Adrenal gland (tissue), 9 donors: ENCODE measurements at regions not wholly inside any gene's neighbourhood (a gene's known extent, or its start where the extent isn't known, plus 50 kb on each side); places are given as distances from the start of the nearest gene placed in this dataset.

ENCODE experiments used
- DNase-seq, 7 donors: peaks; one replicate each; pipeline ENCODE4 v3.0.0-alpha.2; 2019 to 2020
- H3K27ac ChIP-seq, 5 donors: fragments of 200-600 bp; sonication (generic) in 4 of 5; 1 replicate in 3 of 5; 2 replicates in 2 of 5; pipeline versions ENCODE4 v1.5.1 to v1.8.0; 2016 to 2020; ENCODE audit warnings: mild to moderate bottlenecking in 1 of 5
- H3K27me3 ChIP-seq: fragments of 200-600 bp; 2 replicates; pipeline ENCODE4 v1.8.0; 2021
- H3K36me3 ChIP-seq, 2 donors: fragments of 200-600 bp; replicated peaks in 1 of 2; 1 replicate in 1 of 2; 2 replicates in 1 of 2; pipeline versions ENCODE4 v1.5.1 to v1.8.0; 2018 to 2022
- H3K4me1 ChIP-seq, 2 donors: fragments of 200-600 bp; replicated peaks in 1 of 2; 1 replicate in 1 of 2; 2 replicates in 1 of 2; pipeline versions ENCODE4 v1.5.1 to v1.8.0; 2018 to 2021
- H3K4me3 ChIP-seq, 4 donors: fragments of 200-600 bp; sonication (generic) in 3 of 4; one replicate each; pipeline ENCODE4 v1.5.1; 2016 to 2018
- H3K9me3 ChIP-seq, 3 donors: fragments of 200-600 bp; sonication (generic) in 1 of 3; replicated peaks in 1 of 3; 1 replicate in 2 of 3; 2 replicates in 1 of 3; pipeline versions ENCODE4 v1.5.1 to v1.8.0; 2016 to 2021
- POLR2A ChIP-seq, 2 donors: fragments of 450-650 bp; IDR thresholded peaks; one replicate each; pipeline ENCODE4 v1.6.1; 2017; ENCODE audit warnings: antibody characterized with exemption in 2 of 2, mild to moderate bottlenecking in 2 of 2, moderate library complexity in 1 of 2
- WGBS, 4 donors: extraction: QIAGEN DNeasy Blood & Tissue Kit in 2 of 4; methylation state at CpG; one replicate each; pipeline versions ENCODE4 v1.1.5 to v1.1.7; 2013 to 2017; 5-methylcytosine and 5-hydroxymethylcytosine counted together
- intact Hi-C, 2 donors: fragments of 100-400 bp; cut with DNase I; formaldehyde crosslinking; loops; one replicate each; pipeline versions ENCODE4 v1.14.1 to v1.15.0; 2022 to 2023
- TF ChIP-seq, protein P1 (sequence below), 6 experiments: fragments of 450-650 bp in 4 of 6; fragments of 200-600 bp in 2 of 6; sonication (generic) in 1 of 6; IDR thresholded peaks; 1 replicate in 5 of 6; 2 replicates in 1 of 6; pipeline versions ENCODE4 v1.5.1 to v1.8.0; 2016 to 2021; ENCODE audit warnings: antibody characterized with exemption in 6 of 6, mild to moderate bottlenecking in 2 of 6, moderate library complexity in 1 of 6
- donor health status: healthy with polysubstance abuse.
- donor health status: Bipolar disorder and iron deficiency.
- donor health status: DM: yes; HTN: yes; CAD: no.
- donor health status: DM: no; HTN: no; CAD: no.
- donor health status: DM: no; HTN: no; CAD: no.

DNA sequence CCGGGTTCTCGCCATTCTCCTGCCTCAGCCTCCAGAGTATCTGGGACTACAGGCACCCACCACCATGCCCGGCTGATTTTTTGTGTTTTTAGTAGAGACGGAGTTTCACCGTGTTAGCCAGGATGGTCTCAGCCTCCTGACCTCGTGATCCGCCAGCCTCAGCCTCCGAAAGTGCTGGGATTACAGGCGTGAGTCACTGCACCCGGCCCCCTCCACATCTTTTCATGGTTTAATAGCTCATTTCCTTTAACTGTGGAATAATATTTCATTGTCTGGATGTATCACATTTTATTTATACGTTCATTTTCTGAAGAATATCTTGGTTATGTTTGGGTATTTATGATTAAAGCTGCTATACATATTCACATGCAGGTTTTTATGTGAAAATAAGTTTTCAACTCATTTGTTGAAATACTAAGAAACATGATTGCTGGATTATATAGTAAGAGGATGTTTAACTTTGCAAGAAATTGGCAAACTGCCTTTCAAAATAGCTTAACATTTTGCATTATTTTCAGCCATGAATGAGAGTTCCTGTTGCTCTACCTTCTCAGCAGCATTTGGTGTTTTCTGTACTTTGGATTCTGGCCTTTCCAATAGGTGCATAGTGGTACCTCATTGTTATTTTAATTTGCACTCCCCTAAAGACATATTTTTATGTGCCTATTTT is 591.9 kb downstream of the TECRL start:
- intact Hi-C loops = no loop called here
- Histone ChIP-seq H3K9me3 (no peaks in the 10 kb centered on the region), H3K4me1 (no peaks in the 10 kb centered on the region), H3K27me3 (no peaks in the 10 kb centered on the region), H3K36me3 (no peaks in the 10 kb centered on the region), H3K27ac (no peak overlapping the region), H3K4me3 (no peak overlapping the region)
- TF ChIP-seq POLR2A (IDR thresholded peaks at IDR 0.05) = no peak
- TF ChIP-seq, protein P1, sequence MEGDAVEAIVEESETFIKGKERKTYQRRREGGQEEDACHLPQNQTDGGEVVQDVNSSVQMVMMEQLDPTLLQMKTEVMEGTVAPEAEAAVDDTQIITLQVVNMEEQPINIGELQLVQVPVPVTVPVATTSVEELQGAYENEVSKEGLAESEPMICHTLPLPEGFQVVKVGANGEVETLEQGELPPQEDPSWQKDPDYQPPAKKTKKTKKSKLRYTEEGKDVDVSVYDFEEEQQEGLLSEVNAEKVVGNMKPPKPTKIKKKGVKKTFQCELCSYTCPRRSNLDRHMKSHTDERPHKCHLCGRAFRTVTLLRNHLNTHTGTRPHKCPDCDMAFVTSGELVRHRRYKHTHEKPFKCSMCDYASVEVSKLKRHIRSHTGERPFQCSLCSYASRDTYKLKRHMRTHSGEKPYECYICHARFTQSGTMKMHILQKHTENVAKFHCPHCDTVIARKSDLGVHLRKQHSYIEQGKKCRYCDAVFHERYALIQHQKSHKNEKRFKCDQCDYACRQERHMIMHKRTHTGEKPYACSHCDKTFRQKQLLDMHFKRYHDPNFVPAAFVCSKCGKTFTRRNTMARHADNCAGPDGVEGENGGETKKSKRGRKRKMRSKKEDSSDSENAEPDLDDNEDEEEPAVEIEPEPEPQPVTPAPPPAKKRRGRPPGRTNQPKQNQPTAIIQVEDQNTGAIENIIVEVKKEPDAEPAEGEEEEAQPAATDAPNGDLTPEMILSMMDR (IDR thresholded peaks at IDR 0.05) = no peak
- WGBS, 4 donors = 80 to 83% (median 81%) methylated on average over 11 of the region's 11 CpGs
- no peak for DNase-seq

DNA sequence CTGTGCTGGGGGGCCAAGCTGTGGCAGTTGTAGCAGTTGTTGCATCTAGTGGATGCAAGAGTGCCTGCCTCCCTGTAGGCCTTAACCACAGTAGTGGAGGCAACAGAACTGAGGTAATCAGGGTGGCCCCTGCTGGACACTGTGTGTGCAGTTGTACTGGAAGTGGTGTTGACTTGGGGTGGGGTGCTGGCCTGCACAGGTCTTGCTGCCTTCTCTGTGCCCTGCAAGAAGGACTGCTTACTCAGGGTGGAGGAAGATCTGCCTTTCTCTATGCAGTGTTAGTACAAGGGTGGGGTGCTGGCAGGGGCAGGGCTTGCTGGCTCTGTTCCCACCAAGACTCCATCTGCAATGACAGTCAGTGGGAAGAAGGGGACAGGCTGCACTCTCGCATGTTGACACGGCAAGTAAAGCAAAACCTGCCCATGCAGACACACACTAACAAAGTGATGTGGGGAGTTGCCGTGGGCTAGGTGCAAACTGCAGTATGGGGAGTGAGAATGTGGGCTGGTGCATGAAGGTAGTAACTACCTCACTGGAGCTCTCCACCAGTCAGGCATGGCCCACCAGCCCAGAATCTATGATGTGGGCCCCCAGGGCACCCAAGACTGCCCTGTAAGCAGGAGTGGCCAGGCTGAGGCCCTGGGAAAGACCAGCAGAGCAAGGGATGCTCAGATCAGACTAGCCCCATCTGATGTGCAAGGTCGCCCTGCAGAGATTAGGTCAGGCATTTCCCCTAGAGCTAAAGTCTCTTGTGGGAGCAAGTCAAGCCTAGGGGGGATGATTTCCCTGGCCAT is 594.9 kb downstream of the TECRL start:
- Histone ChIP-seq H3K27ac (no peak overlapping the region), H3K9me3 (no peaks in the 10 kb centered on the region), H3K4me3 (no peak overlapping the region), H3K27me3 (no peaks in the 10 kb centered on the region), H3K36me3 (no peaks in the 10 kb centered on the region), H3K4me1 (no peaks in the 10 kb centered on the region)
- intact Hi-C loops = no loop called here
- WGBS, 4 donors = 74 to 96% (median 87%) methylated on average over 3 to 4 of the region's 4 CpGs
- TF ChIP-seq, protein P1 (IDR thresholded peaks at IDR 0.05) = no peak
- TF ChIP-seq POLR2A (IDR thresholded peaks at IDR 0.05) = no peak
- DNase-seq = no peak

DNA sequence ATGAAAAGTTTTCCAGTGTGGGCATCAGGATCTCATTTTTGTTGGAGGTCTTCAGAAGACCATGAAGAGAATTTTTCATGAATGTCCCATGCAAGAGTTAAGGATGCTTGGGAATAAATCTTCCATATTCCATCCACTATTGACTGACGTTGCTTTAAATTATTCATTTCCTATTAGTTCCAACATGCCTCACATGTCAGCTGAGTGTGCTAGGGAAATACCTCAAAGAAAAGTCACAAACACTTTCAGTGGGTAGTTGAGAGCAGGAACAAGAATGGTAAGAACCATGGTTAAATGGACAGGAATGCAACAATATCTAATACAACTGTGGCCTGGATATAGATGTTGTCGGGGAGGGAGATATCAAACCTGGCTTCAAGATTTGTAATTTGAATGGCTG is 610.1 kb downstream of the TECRL start:
- TF ChIP-seq, protein P1 (IDR thresholded peaks at IDR 0.05) = no peak
- no peak for TF ChIP-seq POLR2A (IDR thresholded peaks at IDR 0.05)
- no peaks in the 10 kb centered on the region for H3K36me3 ChIP-seq
- H3K27ac ChIP-seq = no peak overlapping the region
- no peak overlapping the region for H3K4me3 ChIP-seq
- DNase-seq = no peak
- WGBS, 4 donors = 44 to 86% (median 66%) methylated on average over 2 of the region's 2 CpGs
- no peaks in the 10 kb centered on the region for H3K9me3 ChIP-seq
- no peaks in the 10 kb centered on the region for H3K4me1 ChIP-seq
- no peaks in the 10 kb centered on the region for H3K27me3 ChIP-seq
- intact Hi-C loops = no loop called here

DNA sequence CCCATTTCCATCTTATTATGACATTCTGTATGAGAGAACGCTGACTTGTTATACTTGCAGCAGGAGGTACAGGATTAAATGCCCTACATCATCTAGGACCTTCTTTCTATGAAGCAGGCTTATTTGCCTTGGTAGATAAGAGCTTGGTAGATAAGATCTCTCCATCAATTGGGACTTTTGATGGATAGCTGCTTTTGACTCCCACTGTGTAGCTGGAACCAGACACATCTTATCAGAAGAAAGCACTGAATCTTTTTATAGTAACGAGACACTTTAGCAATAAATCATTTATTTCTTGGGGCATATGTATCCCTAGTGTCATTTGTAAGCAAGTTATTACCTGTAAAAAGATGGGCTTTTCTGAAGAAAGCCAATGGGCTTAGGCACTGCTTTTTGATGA is 613.9 kb downstream of the TECRL start:
- DNase-seq = no peak
- no peaks in the 10 kb centered on the region for H3K4me1 ChIP-seq
- WGBS, 4 donors = 19 to 44% (median 32%) methylated on average over 2 of the region's 2 CpGs
- TF ChIP-seq, protein P1 (IDR thresholded peaks at IDR 0.05) = no peak
- TF ChIP-seq POLR2A (IDR thresholded peaks at IDR 0.05) = no peak
- no peaks in the 10 kb centered on the region for H3K36me3 ChIP-seq
- no peak overlapping the region for H3K27ac ChIP-seq
- H3K27me3 ChIP-seq = no peaks in the 10 kb centered on the region
- H3K9me3 ChIP-seq = no peaks in the 10 kb centered on the region
- H3K4me3 ChIP-seq = no peak overlapping the region
- intact Hi-C loops = no loop called here
